HepG2 (cell line): ENCODE measurements at regions not wholly inside any gene's neighbourhood (a gene's known extent, or its start where the extent isn't known, plus 50 kb on each side); places are given as distances from the start of the nearest gene placed in this dataset.

Experiments
- ESRRA ChIP-seq: sonication (generic); formaldehyde crosslinking; IDR thresholded peaks from 2 replicates; pipeline ENCODE4 v1.5.1; 2020; ENCODE audit warnings: mild to moderate bottlenecking, low read depth, missing genetic modification reagents
- PHF20 ChIP-seq: sonication (generic); formaldehyde crosslinking; IDR thresholded peaks from 2 replicates; pipeline ENCODE4 v1.5.0; 2020; ENCODE audit warnings: mild to moderate bottlenecking, missing genetic modification reagents
- POLR2A ChIP-seq, 2 experiments: IDR thresholded peaks; 2 replicates each; pipeline ENCODE4 v1.6.1; 2011; ENCODE audit warnings: low read depth in 2 of 2, low read length in 2 of 2, mild to moderate bottlenecking in 1 of 2, moderate library complexity in 1 of 2; ENCODE audit not compliant: insufficient read depth in 1 of 2
- RXRA ChIP-seq: sonication (generic); formaldehyde crosslinking; IDR thresholded peaks from 2 replicates; pipeline ENCODE4 v1.5.1; 2020; ENCODE audit warnings: missing genetic modification reagents
- SP140L ChIP-seq: sonication (generic); formaldehyde crosslinking; IDR thresholded peaks from 2 replicates; pipeline ENCODE4 v1.4.0; 2020; ENCODE audit warnings: missing genetic modification reagents, borderline replicate concordance
- TF ChIP-seq, protein P1 (sequence below), 2 experiments: sonication (generic) in 1 of 2; formaldehyde crosslinking in 1 of 2; IDR thresholded peaks; 2 replicates each; pipeline versions ENCODE4 v1.5.1 to v1.6.1; 2011 to 2020; ENCODE audit warnings: borderline replicate concordance in 1 of 2, low read depth in 1 of 2, low read length in 1 of 2, mild to moderate bottlenecking in 1 of 2, missing genetic modification reagents in 1 of 2, moderate library complexity in 1 of 2

DNA sequence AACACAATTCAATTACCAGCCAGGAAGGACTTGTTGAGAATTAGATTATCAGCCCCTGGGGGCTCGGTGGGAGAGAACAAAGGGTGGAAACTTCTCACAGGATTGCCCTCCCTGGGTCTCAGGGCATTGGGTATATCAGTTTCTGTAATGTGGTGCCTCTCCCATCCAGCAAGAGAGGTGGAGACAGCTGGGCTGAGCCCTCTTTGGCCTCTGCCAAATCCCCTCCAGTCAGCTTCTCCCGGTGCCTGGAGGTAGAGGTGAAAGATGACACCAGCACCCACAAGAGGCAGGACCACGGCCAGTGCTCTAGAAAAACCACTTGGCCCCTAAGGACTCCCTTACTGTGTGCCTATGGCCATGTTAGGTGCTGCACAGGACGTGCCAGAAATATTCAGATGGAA lies 179.7 kb downstream of the HAUS1 start:
- TF ChIP-seq RXRA (CRISPR knock-in tag): no peak
- TF ChIP-seq PHF20: no peak
- no peak for TF ChIP-seq ESRRA (CRISPR knock-in tag)
- no peak for TF ChIP-seq POLR2A (IDR thresholded peaks at IDR 0.05; ENCODE audit: insufficient read depth in 1 of 2, low read depth in 2 of 2, low read length in 2 of 2)
- no peak for TF ChIP-seq SP140L (CRISPR knock-in tag)
- TF ChIP-seq, protein P1, sequence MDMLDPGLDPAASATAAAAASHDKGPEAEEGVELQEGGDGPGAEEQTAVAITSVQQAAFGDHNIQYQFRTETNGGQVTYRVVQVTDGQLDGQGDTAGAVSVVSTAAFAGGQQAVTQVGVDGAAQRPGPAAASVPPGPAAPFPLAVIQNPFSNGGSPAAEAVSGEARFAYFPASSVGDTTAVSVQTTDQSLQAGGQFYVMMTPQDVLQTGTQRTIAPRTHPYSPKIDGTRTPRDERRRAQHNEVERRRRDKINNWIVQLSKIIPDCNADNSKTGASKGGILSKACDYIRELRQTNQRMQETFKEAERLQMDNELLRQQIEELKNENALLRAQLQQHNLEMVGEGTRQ (IDR thresholded peaks at IDR 0.05; ENCODE audit: low read depth, low read length): no peak
- TF ChIP-seq, protein P1 (CRISPR knock-in tag; IDR thresholded peaks at IDR 0.05; ENCODE audit: borderline replicate concordance): no peak
